ENCODE measurements at regions not wholly inside any gene's neighbourhood (a gene's known extent, or its start where the extent isn't known, plus 50 kb on each side); places are given as distances from the start of the nearest gene placed in this dataset.

DNA sequence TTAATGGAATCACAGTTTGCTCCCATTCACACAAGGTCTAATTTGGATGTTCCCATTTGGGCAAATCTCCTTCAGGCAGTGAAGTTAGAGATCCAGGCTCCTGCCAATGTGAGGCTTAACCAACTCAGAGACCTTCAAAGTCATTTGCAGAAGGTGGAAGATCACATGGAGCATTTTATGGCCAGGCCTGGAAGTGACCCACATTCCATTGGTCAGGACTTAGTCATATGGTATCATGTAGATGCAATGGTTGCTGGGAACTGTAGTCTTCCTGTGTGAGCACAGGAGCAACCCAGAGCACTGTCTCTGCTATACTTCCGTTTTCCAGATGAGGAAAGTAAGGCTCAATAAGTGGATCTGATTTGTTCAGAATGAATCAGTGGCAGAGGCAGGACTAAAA lies 292.7 kb upstream of the SMARCA2 start:
- TF ChIP-seq, protein P1, sequence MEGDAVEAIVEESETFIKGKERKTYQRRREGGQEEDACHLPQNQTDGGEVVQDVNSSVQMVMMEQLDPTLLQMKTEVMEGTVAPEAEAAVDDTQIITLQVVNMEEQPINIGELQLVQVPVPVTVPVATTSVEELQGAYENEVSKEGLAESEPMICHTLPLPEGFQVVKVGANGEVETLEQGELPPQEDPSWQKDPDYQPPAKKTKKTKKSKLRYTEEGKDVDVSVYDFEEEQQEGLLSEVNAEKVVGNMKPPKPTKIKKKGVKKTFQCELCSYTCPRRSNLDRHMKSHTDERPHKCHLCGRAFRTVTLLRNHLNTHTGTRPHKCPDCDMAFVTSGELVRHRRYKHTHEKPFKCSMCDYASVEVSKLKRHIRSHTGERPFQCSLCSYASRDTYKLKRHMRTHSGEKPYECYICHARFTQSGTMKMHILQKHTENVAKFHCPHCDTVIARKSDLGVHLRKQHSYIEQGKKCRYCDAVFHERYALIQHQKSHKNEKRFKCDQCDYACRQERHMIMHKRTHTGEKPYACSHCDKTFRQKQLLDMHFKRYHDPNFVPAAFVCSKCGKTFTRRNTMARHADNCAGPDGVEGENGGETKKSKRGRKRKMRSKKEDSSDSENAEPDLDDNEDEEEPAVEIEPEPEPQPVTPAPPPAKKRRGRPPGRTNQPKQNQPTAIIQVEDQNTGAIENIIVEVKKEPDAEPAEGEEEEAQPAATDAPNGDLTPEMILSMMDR (IDR thresholded peaks at IDR 0.05; ENCODE audit: borderline replicate concordance, extremely low read depth, low read length, poor library complexity, severe bottlenecking) = no peak
- no peak for TF ChIP-seq EZH2 (IDR thresholded peaks at IDR 0.05; ENCODE audit: borderline replicate concordance, low read depth, low read length, severe bottlenecking)

Measured in DND-41 (cell line).